ENCODE measurements at regions not wholly inside any gene's neighbourhood (a gene's known extent, or its start where the extent isn't known, plus 50 kb on each side); places are given as distances from the start of the nearest gene placed in this dataset.

- H2AFZ ChIP-seq: no peak overlapping the region
- H3F3A ChIP-seq (replicated peaks; ENCODE audit: low read depth): no peaks in the 10 kb centered on the region
- H3K79me2 ChIP-seq (replicated peaks; ENCODE audit: insufficient read depth): no peaks in the 10 kb centered on the region
- Mint-ChIP-seq H3K27ac (no peak overlapping the region), H3K27me3 (ENCODE audit: insufficient read depth, low read depth, poor library complexity) (peaks cover 2% of the 10 kb centered on the region), H3K9me3 (no peaks in the 10 kb centered on the region), H3K4me3 (no peak overlapping the region), H3K4me1 (no peaks in the 10 kb centered on the region), H3K36me3 (ENCODE audit: low read depth) (no peaks in the 10 kb centered on the region)
- H3K4me3 ChIP-seq: no peak overlapping the region
- DNase-seq (ENCODE audit: low spot score) (no peak), ATAC-seq (no peak)
- no peaks in the 10 kb centered on the region for H3K4me1 ChIP-seq (ENCODE audit: insufficient read depth)
- no peaks in the 10 kb centered on the region for H3K36me3 ChIP-seq (ENCODE audit: insufficient read depth)
- no peak for TF ChIP-seq ZNF331 (CRISPR knock-in tag; IDR thresholded peaks at IDR 0.05; ENCODE audit: low read depth)
- TF ChIP-seq EZH2phosphoT487 (IDR thresholded peaks at IDR 0.05; ENCODE audit: unreplicated experiment): no peak
- TF ChIP-seq EZH2 (IDR thresholded peaks at IDR 0.05; ENCODE audit: low read depth, unreplicated experiment): no peak
- no peak for TF ChIP-seq ZNF114 (CRISPR knock-in tag; IDR thresholded peaks at IDR 0.05)
- no peak for TF ChIP-seq STAT1 (IDR thresholded peaks at IDR 0.05; ENCODE audit: unreplicated experiment)
- TF ChIP-seq, protein P1, sequence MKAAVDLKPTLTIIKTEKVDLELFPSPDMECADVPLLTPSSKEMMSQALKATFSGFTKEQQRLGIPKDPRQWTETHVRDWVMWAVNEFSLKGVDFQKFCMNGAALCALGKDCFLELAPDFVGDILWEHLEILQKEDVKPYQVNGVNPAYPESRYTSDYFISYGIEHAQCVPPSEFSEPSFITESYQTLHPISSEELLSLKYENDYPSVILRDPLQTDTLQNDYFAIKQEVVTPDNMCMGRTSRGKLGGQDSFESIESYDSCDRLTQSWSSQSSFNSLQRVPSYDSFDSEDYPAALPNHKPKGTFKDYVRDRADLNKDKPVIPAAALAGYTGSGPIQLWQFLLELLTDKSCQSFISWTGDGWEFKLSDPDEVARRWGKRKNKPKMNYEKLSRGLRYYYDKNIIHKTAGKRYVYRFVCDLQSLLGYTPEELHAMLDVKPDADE (IDR thresholded peaks at IDR 0.05): no peak
- TF ChIP-seq, protein P2, sequence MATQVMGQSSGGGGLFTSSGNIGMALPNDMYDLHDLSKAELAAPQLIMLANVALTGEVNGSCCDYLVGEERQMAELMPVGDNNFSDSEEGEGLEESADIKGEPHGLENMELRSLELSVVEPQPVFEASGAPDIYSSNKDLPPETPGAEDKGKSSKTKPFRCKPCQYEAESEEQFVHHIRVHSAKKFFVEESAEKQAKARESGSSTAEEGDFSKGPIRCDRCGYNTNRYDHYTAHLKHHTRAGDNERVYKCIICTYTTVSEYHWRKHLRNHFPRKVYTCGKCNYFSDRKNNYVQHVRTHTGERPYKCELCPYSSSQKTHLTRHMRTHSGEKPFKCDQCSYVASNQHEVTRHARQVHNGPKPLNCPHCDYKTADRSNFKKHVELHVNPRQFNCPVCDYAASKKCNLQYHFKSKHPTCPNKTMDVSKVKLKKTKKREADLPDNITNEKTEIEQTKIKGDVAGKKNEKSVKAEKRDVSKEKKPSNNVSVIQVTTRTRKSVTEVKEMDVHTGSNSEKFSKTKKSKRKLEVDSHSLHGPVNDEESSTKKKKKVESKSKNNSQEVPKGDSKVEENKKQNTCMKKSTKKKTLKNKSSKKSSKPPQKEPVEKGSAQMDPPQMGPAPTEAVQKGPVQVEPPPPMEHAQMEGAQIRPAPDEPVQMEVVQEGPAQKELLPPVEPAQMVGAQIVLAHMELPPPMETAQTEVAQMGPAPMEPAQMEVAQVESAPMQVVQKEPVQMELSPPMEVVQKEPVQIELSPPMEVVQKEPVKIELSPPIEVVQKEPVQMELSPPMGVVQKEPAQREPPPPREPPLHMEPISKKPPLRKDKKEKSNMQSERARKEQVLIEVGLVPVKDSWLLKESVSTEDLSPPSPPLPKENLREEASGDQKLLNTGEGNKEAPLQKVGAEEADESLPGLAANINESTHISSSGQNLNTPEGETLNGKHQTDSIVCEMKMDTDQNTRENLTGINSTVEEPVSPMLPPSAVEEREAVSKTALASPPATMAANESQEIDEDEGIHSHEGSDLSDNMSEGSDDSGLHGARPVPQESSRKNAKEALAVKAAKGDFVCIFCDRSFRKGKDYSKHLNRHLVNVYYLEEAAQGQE (IDR thresholded peaks at IDR 0.05; ENCODE audit: unreplicated experiment): no peak
- no peak for TF ChIP-seq JUNB (IDR thresholded peaks at IDR 0.05; ENCODE audit: unreplicated experiment)
- no peak for TF ChIP-seq POLR2AphosphoS5 (IDR thresholded peaks at IDR 0.05; ENCODE audit: low read depth)
- no peak for TF ChIP-seq ZNF462 (CRISPR knock-in tag; IDR thresholded peaks at IDR 0.05)
- TF ChIP-seq, protein P3, sequence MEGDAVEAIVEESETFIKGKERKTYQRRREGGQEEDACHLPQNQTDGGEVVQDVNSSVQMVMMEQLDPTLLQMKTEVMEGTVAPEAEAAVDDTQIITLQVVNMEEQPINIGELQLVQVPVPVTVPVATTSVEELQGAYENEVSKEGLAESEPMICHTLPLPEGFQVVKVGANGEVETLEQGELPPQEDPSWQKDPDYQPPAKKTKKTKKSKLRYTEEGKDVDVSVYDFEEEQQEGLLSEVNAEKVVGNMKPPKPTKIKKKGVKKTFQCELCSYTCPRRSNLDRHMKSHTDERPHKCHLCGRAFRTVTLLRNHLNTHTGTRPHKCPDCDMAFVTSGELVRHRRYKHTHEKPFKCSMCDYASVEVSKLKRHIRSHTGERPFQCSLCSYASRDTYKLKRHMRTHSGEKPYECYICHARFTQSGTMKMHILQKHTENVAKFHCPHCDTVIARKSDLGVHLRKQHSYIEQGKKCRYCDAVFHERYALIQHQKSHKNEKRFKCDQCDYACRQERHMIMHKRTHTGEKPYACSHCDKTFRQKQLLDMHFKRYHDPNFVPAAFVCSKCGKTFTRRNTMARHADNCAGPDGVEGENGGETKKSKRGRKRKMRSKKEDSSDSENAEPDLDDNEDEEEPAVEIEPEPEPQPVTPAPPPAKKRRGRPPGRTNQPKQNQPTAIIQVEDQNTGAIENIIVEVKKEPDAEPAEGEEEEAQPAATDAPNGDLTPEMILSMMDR (conservative IDR thresholded peaks at IDR 0.05; ENCODE audit: low read depth in 2 of 2): no peak
- no peak for TF ChIP-seq CREB1 (CRISPR knock-in tag; IDR thresholded peaks at IDR 0.05; ENCODE audit: low read depth)
- no peak for TF ChIP-seq NANOG (IDR thresholded peaks at IDR 0.05; ENCODE audit: borderline replicate concordance)
- H3K27me3 ChIP-seq (ENCODE audit: insufficient read depth): no peaks in the 10 kb centered on the region
- H3K9me2 ChIP-seq (ENCODE audit: insufficient read depth): peaks cover 15% of the 10 kb centered on the region; the same call in 1 of the 2 replicates
- no peak overlapping the region for H3K27ac ChIP-seq (ENCODE audit: low read depth)
- no peaks in the 10 kb centered on the region for H4K20me1 ChIP-seq (replicated peaks; ENCODE audit: insufficient read depth)
- no peak overlapping the region for H3K4me2 ChIP-seq
Observed at GRCh38 chr15:95742836-95743235, 587.7 kb upstream of the NR2F2 start.
